Endothelial cell of umbilical vein (primary cell): ENCODE measurements at regions not wholly inside any gene's neighbourhood (a gene's known extent, or its start where the extent isn't known, plus 50 kb on each side); places are given as distances from the start of the nearest gene placed in this dataset.

Source experiments
- BruUV-seq: library from RNA; stranded (reverse); fragments of 400-500 nt; replicated peaks from 2 replicates; lab custom pipeline; 2021; lab: Mats Ljungman, UMichigan
- CTCF ChIA-PET: fragments of 300-600, 350-600 bp; sonication (Branson Sonifier 250); formaldehyde crosslinking; loops from one replicate; lab custom pipeline; 2021; ENCODE audit warnings: antibody characterized with exemption, inconsistent platforms; lab: Charles Lee
- POLR2A ChIA-PET: fragments of 300-600, 350-600 bp; sonication (Branson Sonifier 250); formaldehyde crosslinking; loops from one replicate; lab custom pipeline; 2021; ENCODE audit warnings: antibody characterized with exemption, inconsistent platforms; lab: Charles Lee
- DNase-seq: peaks from one replicate; pipeline ENCODE4 v3.0.0-alpha.2; 2011; ENCODE audit warnings: low read depth, low spot score
- FAIRE-seq: peaks from 2 replicates; lab custom pipeline; 2011; peaks lifted over from hg19 to GRCh38; lab: Jason Lieb, UNC
- H2AFZ ChIP-seq: 2 replicates; pipeline ENCODE4 v1.6.0; 2012; ENCODE audit warnings: low read depth, low read length, control low read depth, inconsistent platforms
- H3K27ac ChIP-seq: 2 replicates; pipeline ENCODE4 v1.5.1; 2011; ENCODE audit warnings: low read depth, mild to moderate bottlenecking, control low read depth, low read length, moderate library complexity; ENCODE audit not compliant: insufficient read depth
- H3K27me3 ChIP-seq, 2 experiments: 2 replicates each; pipeline versions ENCODE4 v1.6.0 to v1.6.1; 2011; ENCODE audit warnings: low read length in 2 of 2, mixed read lengths in 1 of 2; ENCODE audit not compliant: control insufficient read depth in 2 of 2, insufficient read depth in 2 of 2
- H3K36me3 ChIP-seq, 2 experiments: 2 replicates in 1 of 2; 3 replicates in 1 of 2; pipeline ENCODE4 v1.5.1; 2011; ENCODE audit warnings: low read length in 2 of 2, mild to moderate bottlenecking in 1 of 2, moderate library complexity in 1 of 2; ENCODE audit not compliant: control insufficient read depth in 2 of 2, insufficient read depth in 2 of 2; ENCODE audit errors: extremely low read depth in 1 of 2
- H3K4me1 ChIP-seq: 3 replicates; pipeline ENCODE4 v1.5.1; 2011; ENCODE audit warnings: mild to moderate bottlenecking, low read length; ENCODE audit not compliant: control insufficient read depth, insufficient read depth; ENCODE audit errors: extremely low read depth
- H3K4me2 ChIP-seq: 2 replicates; pipeline ENCODE4 v1.6.1; 2011; ENCODE audit warnings: low read length, control low read depth, mixed read lengths; ENCODE audit not compliant: insufficient read depth
- H3K4me3 ChIP-seq, 3 experiments: fragments of 200-600 bp in 1 of 3; sonication (generic), shearing (Covaris generic) in 1 of 3; replicated peaks in 1 of 3; 2 replicates each; pipeline ENCODE4 v1.5.1; 2011 to 2016; ENCODE audit warnings: control low read depth in 3 of 3, low read length in 3 of 3, mild to moderate bottlenecking in 2 of 3, inconsistent platforms in 1 of 3, low read depth in 1 of 3, moderate library complexity in 1 of 3; ENCODE audit not compliant: insufficient read depth in 1 of 3
- H3K79me2 ChIP-seq: 2 replicates; pipeline ENCODE4 v1.6.0; 2012; ENCODE audit warnings: low read length, inconsistent platforms; ENCODE audit not compliant: control insufficient read depth, insufficient read depth
- H3K9ac ChIP-seq: replicated peaks from 2 replicates; pipeline ENCODE3; 2011; ENCODE audit warnings: low read length, control low read depth; ENCODE audit not compliant: insufficient read depth; ENCODE audit errors: extremely low read depth
- H3K9me1 ChIP-seq: replicated peaks from 3 replicates; pipeline ENCODE4 v1.6.0; 2011; ENCODE audit warnings: mild to moderate bottlenecking, low read length; ENCODE audit not compliant: control insufficient read depth, insufficient read depth; ENCODE audit errors: extremely low read depth
- H3K9me3 ChIP-seq: replicated peaks from 2 replicates; pipeline ENCODE4 v1.5.1; 2012; ENCODE audit warnings: low read length, inconsistent platforms; ENCODE audit not compliant: control insufficient read depth, insufficient read depth
- H4K20me1 ChIP-seq: replicated peaks from 2 replicates; pipeline ENCODE3; 2011; ENCODE audit warnings: mild to moderate bottlenecking, low read length; ENCODE audit not compliant: control insufficient read depth, insufficient read depth; ENCODE audit errors: extremely low read depth
- CTCF ChIP-seq, 2 donors: IDR thresholded peaks; 1 replicate in 1 of 2; 2 replicates in 1 of 2; pipeline ENCODE4 v1.5.1; 2011; ENCODE audit warnings: low read length in 2 of 2, mild to moderate bottlenecking in 2 of 2, moderate library complexity in 2 of 2, control low read depth in 1 of 2, inconsistent platforms in 1 of 2, low read depth in 1 of 2; ENCODE audit not compliant: insufficient read depth in 1 of 2; ENCODE audit errors: extremely low read depth in 1 of 2
- EZH2 ChIP-seq: IDR thresholded peaks from 2 replicates; pipeline ENCODE4 v1.6.1; 2012; ENCODE audit warnings: borderline replicate concordance, low read depth, mild to moderate bottlenecking, moderate library complexity, low read length, inconsistent platforms; ENCODE audit not compliant: severe bottlenecking
- FOS ChIP-seq: IDR thresholded peaks from 2 replicates; pipeline ENCODE4 v1.6.1; 2011; ENCODE audit warnings: mild to moderate bottlenecking, low read length, moderate library complexity, borderline replicate concordance; ENCODE audit not compliant: insufficient read depth
- GATA2 ChIP-seq: IDR thresholded peaks from 2 replicates; pipeline ENCODE4 v1.7.0; 2011; ENCODE audit warnings: low read depth, mild to moderate bottlenecking, moderate library complexity, mixed read lengths, low read length; ENCODE audit not compliant: insufficient read length, insufficient read depth
- JUN ChIP-seq: IDR thresholded peaks from 2 replicates; pipeline ENCODE4 v1.6.1; 2011; ENCODE audit warnings: borderline replicate concordance, low read depth; ENCODE audit not compliant: insufficient read length, insufficient read depth
- MYC ChIP-seq: IDR thresholded peaks from one replicate; pipeline ENCODE4 v1.6.1; 2011; ENCODE audit warnings: mild to moderate bottlenecking, low read depth, low read length
- POLR2A ChIP-seq: IDR thresholded peaks from 2 replicates; pipeline ENCODE4 v1.6.1; 2012; ENCODE audit warnings: low read depth, mild to moderate bottlenecking, control low read depth, low read length
- POLR2AphosphoS5 ChIP-seq: IDR thresholded peaks from 2 replicates; pipeline ENCODE4 v1.6.1; 2012; ENCODE audit warnings: low read depth, mild to moderate bottlenecking, control low read depth, low read length, moderate library complexity; ENCODE audit not compliant: insufficient read depth
- dilution Hi-C: fragments of 300-500 bp; cut with MboI; formaldehyde crosslinking; loops from one replicate; pipeline ENCODE4 v1.15.0; 2019; ENCODE audit warnings: low sequenced_read_pairs; ENCODE audit not compliant: extremely low pct_ligation_motif_present
- intact Hi-C: fragments of 100-400 bp; cut with micrococcal nuclease; formaldehyde crosslinking; loops from one replicate; pipeline ENCODE4 v1.10.0; 2022
- TF ChIP-seq, protein P1 (sequence below): IDR thresholded peaks from 2 replicates; pipeline ENCODE4 v1.6.1; 2011; ENCODE audit not compliant: insufficient read depth, insufficient read length

DNA sequence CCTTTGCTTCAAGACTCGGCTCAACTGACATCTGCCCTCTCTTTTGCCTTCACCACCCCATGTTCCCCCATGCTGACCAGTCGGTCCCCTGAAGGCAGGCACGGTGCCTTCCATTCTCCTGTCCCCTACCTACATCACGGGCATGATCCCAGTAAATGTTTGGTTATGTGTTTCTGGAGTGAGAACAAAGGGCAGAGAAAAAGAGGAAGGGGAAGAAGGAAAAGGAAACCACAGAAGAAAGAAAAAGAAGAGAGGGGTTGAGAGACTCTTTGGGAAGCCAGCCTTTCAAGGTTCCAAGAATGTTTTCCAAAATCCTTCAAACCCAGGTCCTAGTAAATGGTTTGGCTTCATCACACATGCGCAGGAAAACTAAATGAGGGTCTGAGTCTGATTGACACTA is 84.9 kb downstream of the CDC7 start:
- H3K27ac ChIP-seq: no peak overlapping the region
- no peak overlapping the region for H3K9ac ChIP-seq
- no peak overlapping the region for H2AFZ ChIP-seq
- H4K20me1 ChIP-seq: no peaks in the 10 kb centered on the region
- no TSS peak for BruUV-seq
- no peaks in the 10 kb centered on the region for H3K9me3 ChIP-seq
- intact Hi-C loops (no loop called here), dilution Hi-C loops (no loop called here)
- ChIA-PET CTCF (interaction anchor here (0.8 to 1.6 kb wide), 2 partner anchors 9 to 15 kb away, joined by 3 to 7 read pairs; no protein-coding TSS in a partner anchor), POLR2A (no interaction called here)
- DNase-seq (no peak), FAIRE-seq (no peak)
- TF ChIP-seq FOS (no peak), POLR2AphosphoS5 (no peak), CTCF (IDR thresholded peaks at IDR 0.05; ENCODE audit: extremely low read depth in 1 of 2, insufficient read depth in 1 of 2, low read depth in 1 of 2, low read length in 2 of 2) (no peak), MYC (no peak), JUN (no peak), GATA2 (no peak), EZH2 (no peak), POLR2A (no peak)
- TF ChIP-seq, protein P1, sequence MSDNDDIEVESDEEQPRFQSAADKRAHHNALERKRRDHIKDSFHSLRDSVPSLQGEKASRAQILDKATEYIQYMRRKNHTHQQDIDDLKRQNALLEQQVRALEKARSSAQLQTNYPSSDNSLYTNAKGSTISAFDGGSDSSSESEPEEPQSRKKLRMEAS: no peak
- no peak overlapping the region for H3K4me3 ChIP-seq
- no peaks in the 10 kb centered on the region for H3K79me2 ChIP-seq
- H3K27me3 ChIP-seq: peaks cover 0 to 2% of the 10 kb centered on the region in 2 experiments
- no peaks in the 10 kb centered on the region for H3K9me1 ChIP-seq
- peaks cover 3% of the 10 kb centered on the region for H3K4me1 ChIP-seq
- H3K36me3 ChIP-seq: no peaks in the 10 kb centered on the region
- no peak overlapping the region for H3K4me2 ChIP-seq
